AG09319 (cell line): ENCODE measurements at regions not wholly inside any gene's neighbourhood (a gene's known extent, or its start where the extent isn't known, plus 50 kb on each side); places are given as distances from the start of the nearest gene placed in this dataset.

Experiments used
- DNase-seq: peaks from one replicate; pipeline ENCODE4 v3.0.0-alpha.2; 2010; ENCODE audit warnings: low read depth; ENCODE audit errors: extremely low read depth
- CTCF ChIP-seq: IDR thresholded peaks from 2 replicates; pipeline ENCODE4 v1.5.1; 2011; ENCODE audit warnings: low read depth, mild to moderate bottlenecking, inconsistent platforms, low read length, moderate library complexity

DNA sequence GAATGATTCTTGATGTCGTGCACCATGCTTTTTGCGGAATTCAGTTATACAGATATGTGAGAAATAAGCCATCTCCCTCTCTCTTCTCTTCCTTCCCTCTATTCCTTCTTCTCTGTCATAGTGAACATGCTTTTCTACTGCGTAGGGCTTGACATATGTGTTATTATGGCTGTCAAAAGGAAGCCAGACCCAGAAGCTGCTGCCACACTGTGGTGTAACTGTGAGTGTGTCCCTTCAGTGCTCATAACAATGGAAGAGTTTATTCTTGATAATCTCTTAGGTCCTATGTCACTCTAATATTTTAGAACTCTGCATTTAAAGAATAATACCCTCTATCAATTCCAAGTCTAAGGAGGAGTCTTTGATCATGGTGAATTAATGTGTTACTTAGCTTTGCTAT, 208.9 kb upstream of the TMTC4 start:
- no peak for TF ChIP-seq CTCF
- DNase-seq, result no peak

DNA sequence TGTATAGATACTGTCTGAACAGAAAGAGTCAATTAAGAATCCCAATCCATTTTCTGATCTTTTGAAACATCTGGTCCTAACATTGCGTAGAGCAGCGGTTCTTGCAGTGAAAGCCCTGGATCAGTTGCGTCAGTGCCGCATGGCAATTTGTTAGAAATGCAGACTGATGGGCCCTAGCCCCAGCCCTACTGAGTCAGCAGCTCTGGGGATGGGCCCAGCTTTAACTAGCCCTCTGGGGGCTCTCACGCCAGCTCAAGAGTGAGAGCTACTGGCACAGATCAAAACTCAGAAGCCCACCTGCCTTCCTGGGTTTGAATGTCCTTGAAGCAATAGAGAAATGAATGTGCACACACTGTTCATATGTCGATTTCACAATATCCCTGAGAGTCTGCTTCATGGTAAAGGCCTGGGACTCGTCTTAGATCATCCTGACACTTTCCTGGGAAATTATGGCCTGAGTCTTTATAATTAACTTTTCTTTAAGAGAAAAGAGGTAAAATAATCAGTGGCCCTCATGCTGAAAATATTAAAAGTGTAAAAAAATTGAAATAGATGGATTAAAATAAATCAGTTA, 206.8 kb upstream of the TMTC4 start:
- DNase-seq, result no peak
- TF ChIP-seq CTCF, result no peak

GRCh38 chr13:100880166-100880565, 205.6 kb upstream of the TMTC4 start:
- DNase-seq, result no peak
- no peak for TF ChIP-seq CTCF

DNA sequence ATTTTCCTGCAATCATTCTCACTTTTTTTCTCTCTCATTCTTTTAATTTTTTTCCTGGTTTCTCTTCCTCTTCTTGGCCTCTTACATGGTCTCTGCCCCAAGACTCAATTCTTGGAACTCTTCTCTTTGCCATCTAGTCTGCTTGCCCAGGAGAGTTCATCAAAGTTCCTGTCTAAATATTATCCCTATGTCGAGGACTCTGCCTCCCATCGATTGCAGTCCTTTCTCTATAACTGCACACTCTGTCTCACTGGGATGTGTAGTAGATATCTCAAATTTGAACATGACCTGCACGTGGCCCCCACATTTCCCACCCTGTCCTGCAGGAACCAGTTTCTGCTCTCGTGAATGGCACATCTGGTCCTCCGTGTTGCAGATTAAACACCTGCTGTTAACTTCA, 204.7 kb upstream of the TMTC4 start:
- no peak for TF ChIP-seq CTCF
- no peak for DNase-seq

DNA sequence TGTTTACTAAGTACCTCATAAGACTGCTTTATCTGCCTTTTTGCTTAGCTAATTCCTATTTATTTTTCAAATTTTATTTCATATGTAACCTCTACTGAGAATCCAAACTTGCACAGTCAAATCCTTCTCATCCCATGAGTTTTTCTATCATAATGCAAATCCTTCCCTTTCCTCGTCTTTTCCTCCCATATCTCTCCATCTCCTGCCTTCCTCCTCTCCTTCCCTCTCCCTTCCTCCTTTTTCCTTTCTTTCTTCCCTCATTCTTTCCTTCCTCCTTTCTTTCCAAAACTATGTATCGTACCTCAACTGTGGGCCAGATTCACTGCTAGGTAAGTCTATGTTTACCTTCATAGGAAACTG, 201.4 kb upstream of the TMTC4 start:
- TF ChIP-seq CTCF, result no peak
- no peak for DNase-seq

- TF ChIP-seq CTCF, result no peak
- peak; percentile 68 for DNase-seq
Observed at GRCh38 chr13:100875392-100876043, 200.9 kb upstream of the TMTC4 start.

DNA sequence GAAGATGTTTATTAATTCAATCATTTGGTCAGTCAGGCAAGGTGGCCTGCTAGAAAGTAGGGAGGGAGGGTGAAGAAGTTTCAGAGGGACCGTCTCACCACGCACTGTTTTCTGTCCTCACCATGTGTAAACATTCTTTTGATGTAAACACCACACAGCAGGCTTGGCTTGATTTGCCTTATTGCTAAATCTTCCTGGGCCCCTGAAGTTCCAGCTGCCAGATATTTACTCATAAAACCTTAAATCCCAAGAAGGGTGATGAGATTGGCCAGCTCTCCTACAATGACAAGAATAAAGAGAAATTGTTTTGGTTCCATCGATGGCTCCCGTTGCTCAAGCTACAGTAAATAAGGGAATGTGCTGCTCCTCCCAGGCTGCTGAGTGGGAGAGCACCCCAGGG, 198.2 kb upstream of the TMTC4 start:
- TF ChIP-seq CTCF, result no peak
- no peak for DNase-seq
